Neural cell (in vitro differentiated cells): ENCODE measurements at regions not wholly inside any gene's neighbourhood (a gene's known extent, or its start where the extent isn't known, plus 50 kb on each side); places are given as distances from the start of the nearest gene placed in this dataset.

ENCODE experiments used
- H2AFZ ChIP-seq: fragments of 200-600, 300-800 bp; sonication (generic), shearing (Covaris generic); 2 replicates; pipeline ENCODE4 v1.6.0; 2014; ENCODE audit warnings: low read depth, mild to moderate bottlenecking, antibody characterized with exemption, low read length, moderate library complexity
- H3F3A ChIP-seq: fragments of 200-600 bp; shearing (Covaris generic); 2 replicates; pipeline ENCODE4 v1.6.1; 2016; ENCODE audit warnings: mild to moderate bottlenecking, moderate library complexity, mixed read lengths, antibody characterized with exemption, low read length; ENCODE audit not compliant: insufficient read depth, poor library complexity, severe bottlenecking
- H3K27ac ChIP-seq: fragments of 200-600, 300-800 bp; sonication (generic), shearing (Covaris generic); 2 replicates; pipeline ENCODE4 v1.5.1; 2014; ENCODE audit warnings: mild to moderate bottlenecking, low read length, moderate library complexity
- H3K27me3 ChIP-seq: fragments of 300-800, 200-600 bp; sonication (generic), shearing (Covaris generic); 2 replicates; pipeline ENCODE4 v1.6.0; 2014; ENCODE audit warnings: mild to moderate bottlenecking, low read depth, low read length, moderate library complexity; ENCODE audit not compliant: insufficient read depth
- H3K36me3 ChIP-seq: fragments of 300-800, 200-600 bp; sonication (generic), shearing (Covaris generic); 2 replicates; pipeline ENCODE4 v1.5.1; 2014; ENCODE audit warnings: mild to moderate bottlenecking, antibody characterized with exemption, low read length, moderate library complexity; ENCODE audit not compliant: insufficient read depth
- H3K4me2 ChIP-seq: fragments of 300-800, 200-600 bp; sonication (generic), shearing (Covaris generic); 2 replicates; pipeline ENCODE4 v1.6.0; 2014; ENCODE audit warnings: mild to moderate bottlenecking, low read length
- H3K4me3 ChIP-seq: fragments of 300-800, 200-600 bp; sonication (generic), shearing (Covaris generic); 2 replicates; pipeline ENCODE4 v1.5.1; 2014; ENCODE audit warnings: mild to moderate bottlenecking, low read length, moderate library complexity
- H3K79me2 ChIP-seq: fragments of 200-600 bp; shearing (Covaris generic); replicated peaks from 2 replicates; pipeline ENCODE4 v1.6.0; 2014; ENCODE audit warnings: mild to moderate bottlenecking, low read length, moderate library complexity; ENCODE audit not compliant: insufficient read depth
- H3K9ac ChIP-seq: fragments of 300-800, 200-600 bp; sonication (generic), shearing (Covaris generic); 2 replicates; pipeline ENCODE4 v1.6.1; 2016; ENCODE audit warnings: mild to moderate bottlenecking, low read length, mixed read lengths
- H3K9me2 ChIP-seq: fragments of 200-600 bp; shearing (Covaris generic); 2 replicates; pipeline ENCODE4 v1.6.1; 2016; ENCODE audit warnings: mild to moderate bottlenecking, low read length, mixed read lengths; ENCODE audit not compliant: insufficient read depth
- H3K9me3 ChIP-seq: fragments of 200-600, 300-800 bp; sonication (generic), shearing (Covaris generic); 2 replicates; pipeline ENCODE4 v1.6.1; 2016; ENCODE audit warnings: mild to moderate bottlenecking, mixed run types, low read length, moderate library complexity, mixed read lengths
- H4K20me1 ChIP-seq: fragments of 200-600 bp; shearing (Covaris generic); 2 replicates; pipeline ENCODE4 v1.6.1; 2016; ENCODE audit warnings: mild to moderate bottlenecking, mixed run types; ENCODE audit not compliant: insufficient read depth
- EP300 ChIP-seq: fragments of 450-650 bp; conservative IDR thresholded peaks from 2 replicates; pipeline ENCODE4 v1.6.1; 2014; ENCODE audit warnings: antibody characterized with exemption, mild to moderate bottlenecking, moderate library complexity; ENCODE audit not compliant: poor library complexity, severe bottlenecking
- EZH2 ChIP-seq: fragments of 200-600, 300-800 bp; shearing (Covaris generic), sonication (generic); IDR thresholded peaks from 2 replicates; pipeline ENCODE4 v1.6.1; 2014; ENCODE audit warnings: antibody characterized with exemption, low read length, borderline replicate concordance, mild to moderate bottlenecking; ENCODE audit not compliant: insufficient read depth, poor library complexity, severe bottlenecking
- MXI1 ChIP-seq: fragments of 450-650 bp; conservative IDR thresholded peaks from 2 replicates; pipeline ENCODE4 v1.6.1; 2014; ENCODE audit warnings: antibody characterized with exemption, mild to moderate bottlenecking; ENCODE audit not compliant: poor library complexity, severe bottlenecking
- POLR2AphosphoS5 ChIP-seq: IDR thresholded peaks from 2 replicates; pipeline ENCODE4 v1.6.1; 2012
- RAD21 ChIP-seq: fragments of 450-650 bp; conservative IDR thresholded peaks from 2 replicates; pipeline ENCODE4 v1.6.1; 2014; ENCODE audit warnings: antibody characterized with exemption, mild to moderate bottlenecking, moderate library complexity
- SMC3 ChIP-seq: fragments of 450-650 bp; conservative IDR thresholded peaks from 2 replicates; pipeline ENCODE4 v1.6.1; 2014; ENCODE audit warnings: antibody characterized with exemption, mild to moderate bottlenecking, moderate library complexity; ENCODE audit not compliant: poor library complexity
- TAF1 ChIP-seq: IDR thresholded peaks from 2 replicates; pipeline ENCODE4 v1.6.1; 2012; ENCODE audit warnings: low read depth
- TF ChIP-seq, protein P1 (sequence below): IDR thresholded peaks from 2 replicates; pipeline ENCODE4 v1.6.1; 2012; ENCODE audit warnings: borderline replicate concordance
- TF ChIP-seq, protein P2 (sequence below): fragments of 450-650 bp; IDR thresholded peaks from 2 replicates; pipeline ENCODE4 v1.5.1; 2014; ENCODE audit warnings: antibody characterized with exemption, mild to moderate bottlenecking, moderate library complexity; ENCODE audit not compliant: poor library complexity, severe bottlenecking

DNA sequence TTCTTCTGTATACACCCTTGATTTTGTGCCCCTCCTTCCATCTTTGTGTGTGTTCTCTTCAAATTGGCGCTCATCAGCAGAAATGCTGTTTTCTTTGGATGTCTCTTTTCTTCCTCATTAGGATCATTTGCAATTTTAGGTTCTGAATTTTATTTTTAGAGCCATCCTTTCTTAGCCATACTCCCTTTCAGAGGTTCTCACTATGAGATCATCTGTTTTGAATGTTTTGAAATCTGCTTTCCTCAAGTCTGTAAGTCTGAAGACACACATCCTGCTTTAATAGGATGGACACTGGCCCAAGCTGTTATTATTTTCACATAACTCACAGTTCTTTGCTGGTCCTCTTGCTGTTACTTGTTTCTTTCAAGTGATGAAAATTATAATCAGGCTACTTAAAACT, 124.8 kb downstream of the BDH1 start:
- H3K36me3 ChIP-seq, result no peaks in the 10 kb centered on the region
- no peak overlapping the region for H3K4me3 ChIP-seq
- no peak overlapping the region for H3K9ac ChIP-seq
- no peaks in the 10 kb centered on the region for H3K27me3 ChIP-seq
- no peak overlapping the region for H2AFZ ChIP-seq
- no peak overlapping the region for H3K27ac ChIP-seq
- H3F3A ChIP-seq, result no peaks in the 10 kb centered on the region
- H3K9me3 ChIP-seq, result no peaks in the 10 kb centered on the region
- no peak for TF ChIP-seq TAF1
- TF ChIP-seq EP300, result no peak
- no peak for TF ChIP-seq POLR2AphosphoS5
- no peak for TF ChIP-seq RAD21
- no peaks in the 10 kb centered on the region for H4K20me1 ChIP-seq
- no peaks in the 10 kb centered on the region for H3K79me2 ChIP-seq
- no peaks in the 10 kb centered on the region for H3K9me2 ChIP-seq
- H3K4me2 ChIP-seq, result no peak overlapping the region

DNA sequence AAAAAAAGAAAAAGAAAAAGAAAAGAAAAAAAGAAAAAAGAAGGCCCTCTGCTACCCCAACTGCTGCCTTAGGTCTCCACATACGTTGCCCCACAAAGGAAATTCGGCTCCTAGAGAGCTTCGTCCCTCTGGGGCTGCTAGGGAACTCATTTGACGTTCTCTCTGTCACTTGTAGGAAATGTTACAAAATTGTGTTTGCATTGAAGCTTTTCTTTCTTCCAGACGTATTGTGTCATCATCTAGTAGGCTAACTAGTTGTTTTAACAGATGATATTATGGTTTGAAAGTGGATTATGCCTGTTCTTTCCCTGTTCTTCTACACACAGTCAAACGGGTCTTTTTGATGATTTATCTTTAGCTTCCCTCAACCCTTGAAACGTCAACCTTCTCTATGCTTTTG, 125.3 kb downstream of the BDH1 start:
- H3K27ac ChIP-seq, result no peak overlapping the region

DNA sequence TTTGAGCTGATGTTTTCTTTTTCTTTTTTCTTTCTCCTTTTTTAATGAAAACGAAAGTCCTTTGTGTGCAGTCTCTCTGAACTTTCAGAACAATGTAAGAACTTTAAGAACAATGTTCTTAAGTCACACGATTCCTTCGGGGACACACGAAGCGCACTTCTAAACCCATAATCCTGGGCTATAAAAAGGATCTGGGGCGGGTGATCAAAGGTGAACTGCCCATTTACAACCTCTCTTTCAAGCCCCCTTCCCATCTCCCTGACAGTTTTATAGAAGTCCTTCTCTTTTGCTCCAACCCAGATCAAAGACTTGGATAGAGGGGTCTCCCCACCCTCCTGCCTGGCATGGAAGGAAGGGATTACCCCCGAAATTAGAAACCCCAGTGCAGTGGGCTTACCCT, 126.8 kb downstream of the BDH1 start:
- Histone ChIP-seq H3K9me3 (no peaks in the 10 kb centered on the region), H3K27ac (no peak overlapping the region), H3K9ac (no peak overlapping the region), H3K36me3 (no peaks in the 10 kb centered on the region), H3K4me2 (no peak overlapping the region), H3K9me2 (no peaks in the 10 kb centered on the region), H2AFZ (no peak overlapping the region), H3K79me2 (no peaks in the 10 kb centered on the region), H4K20me1 (no peaks in the 10 kb centered on the region), H3K27me3 (no peaks in the 10 kb centered on the region), H3F3A (no peaks in the 10 kb centered on the region), H3K4me3 (no peak overlapping the region)
- TF ChIP-seq POLR2AphosphoS5 (no peak), SMC3 (no peak), TAF1 (no peak), MXI1 (no peak), EZH2 (no peak), RAD21 (no peak), EP300 (no peak)
- TF ChIP-seq, protein P1, sequence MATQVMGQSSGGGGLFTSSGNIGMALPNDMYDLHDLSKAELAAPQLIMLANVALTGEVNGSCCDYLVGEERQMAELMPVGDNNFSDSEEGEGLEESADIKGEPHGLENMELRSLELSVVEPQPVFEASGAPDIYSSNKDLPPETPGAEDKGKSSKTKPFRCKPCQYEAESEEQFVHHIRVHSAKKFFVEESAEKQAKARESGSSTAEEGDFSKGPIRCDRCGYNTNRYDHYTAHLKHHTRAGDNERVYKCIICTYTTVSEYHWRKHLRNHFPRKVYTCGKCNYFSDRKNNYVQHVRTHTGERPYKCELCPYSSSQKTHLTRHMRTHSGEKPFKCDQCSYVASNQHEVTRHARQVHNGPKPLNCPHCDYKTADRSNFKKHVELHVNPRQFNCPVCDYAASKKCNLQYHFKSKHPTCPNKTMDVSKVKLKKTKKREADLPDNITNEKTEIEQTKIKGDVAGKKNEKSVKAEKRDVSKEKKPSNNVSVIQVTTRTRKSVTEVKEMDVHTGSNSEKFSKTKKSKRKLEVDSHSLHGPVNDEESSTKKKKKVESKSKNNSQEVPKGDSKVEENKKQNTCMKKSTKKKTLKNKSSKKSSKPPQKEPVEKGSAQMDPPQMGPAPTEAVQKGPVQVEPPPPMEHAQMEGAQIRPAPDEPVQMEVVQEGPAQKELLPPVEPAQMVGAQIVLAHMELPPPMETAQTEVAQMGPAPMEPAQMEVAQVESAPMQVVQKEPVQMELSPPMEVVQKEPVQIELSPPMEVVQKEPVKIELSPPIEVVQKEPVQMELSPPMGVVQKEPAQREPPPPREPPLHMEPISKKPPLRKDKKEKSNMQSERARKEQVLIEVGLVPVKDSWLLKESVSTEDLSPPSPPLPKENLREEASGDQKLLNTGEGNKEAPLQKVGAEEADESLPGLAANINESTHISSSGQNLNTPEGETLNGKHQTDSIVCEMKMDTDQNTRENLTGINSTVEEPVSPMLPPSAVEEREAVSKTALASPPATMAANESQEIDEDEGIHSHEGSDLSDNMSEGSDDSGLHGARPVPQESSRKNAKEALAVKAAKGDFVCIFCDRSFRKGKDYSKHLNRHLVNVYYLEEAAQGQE, result no peak
- TF ChIP-seq, protein P2, sequence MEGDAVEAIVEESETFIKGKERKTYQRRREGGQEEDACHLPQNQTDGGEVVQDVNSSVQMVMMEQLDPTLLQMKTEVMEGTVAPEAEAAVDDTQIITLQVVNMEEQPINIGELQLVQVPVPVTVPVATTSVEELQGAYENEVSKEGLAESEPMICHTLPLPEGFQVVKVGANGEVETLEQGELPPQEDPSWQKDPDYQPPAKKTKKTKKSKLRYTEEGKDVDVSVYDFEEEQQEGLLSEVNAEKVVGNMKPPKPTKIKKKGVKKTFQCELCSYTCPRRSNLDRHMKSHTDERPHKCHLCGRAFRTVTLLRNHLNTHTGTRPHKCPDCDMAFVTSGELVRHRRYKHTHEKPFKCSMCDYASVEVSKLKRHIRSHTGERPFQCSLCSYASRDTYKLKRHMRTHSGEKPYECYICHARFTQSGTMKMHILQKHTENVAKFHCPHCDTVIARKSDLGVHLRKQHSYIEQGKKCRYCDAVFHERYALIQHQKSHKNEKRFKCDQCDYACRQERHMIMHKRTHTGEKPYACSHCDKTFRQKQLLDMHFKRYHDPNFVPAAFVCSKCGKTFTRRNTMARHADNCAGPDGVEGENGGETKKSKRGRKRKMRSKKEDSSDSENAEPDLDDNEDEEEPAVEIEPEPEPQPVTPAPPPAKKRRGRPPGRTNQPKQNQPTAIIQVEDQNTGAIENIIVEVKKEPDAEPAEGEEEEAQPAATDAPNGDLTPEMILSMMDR, result no peak

More for the DNA sequence above, 125.3 kb downstream of the BDH1 start:
- TF ChIP-seq, protein P2, result no peak
- H3K9me2 ChIP-seq, result no peaks in the 10 kb centered on the region
- H3K27me3 ChIP-seq, result no peaks in the 10 kb centered on the region
- no peaks in the 10 kb centered on the region for H4K20me1 ChIP-seq
- no peaks in the 10 kb centered on the region for H3K36me3 ChIP-seq
- no peaks in the 10 kb centered on the region for H3K9me3 ChIP-seq
- no peaks in the 10 kb centered on the region for H3K79me2 ChIP-seq
- H2AFZ ChIP-seq, result no peak overlapping the region
- H3K4me3 ChIP-seq, result no peak overlapping the region
- H3F3A ChIP-seq, result no peaks in the 10 kb centered on the region
- no peak overlapping the region for H3K4me2 ChIP-seq
- no peak overlapping the region for H3K9ac ChIP-seq
